GM18873 (cell line): ENCODE measurements at regions not wholly inside any gene's neighbourhood (a gene's known extent, or its start where the extent isn't known, plus 50 kb on each side); places are given as distances from the start of the nearest gene placed in this dataset.

Source experiments
- ATAC-seq: cut with Tn5 transposase; IDR thresholded peaks from one replicate; pipeline ENCODE4 v1.9.1; 2021; ENCODE audit warnings: mild to moderate bottlenecking, moderate library complexity, moderate number of reproducible peaks; ENCODE audit not compliant: unreplicated experiment, low FRiP score

DNA sequence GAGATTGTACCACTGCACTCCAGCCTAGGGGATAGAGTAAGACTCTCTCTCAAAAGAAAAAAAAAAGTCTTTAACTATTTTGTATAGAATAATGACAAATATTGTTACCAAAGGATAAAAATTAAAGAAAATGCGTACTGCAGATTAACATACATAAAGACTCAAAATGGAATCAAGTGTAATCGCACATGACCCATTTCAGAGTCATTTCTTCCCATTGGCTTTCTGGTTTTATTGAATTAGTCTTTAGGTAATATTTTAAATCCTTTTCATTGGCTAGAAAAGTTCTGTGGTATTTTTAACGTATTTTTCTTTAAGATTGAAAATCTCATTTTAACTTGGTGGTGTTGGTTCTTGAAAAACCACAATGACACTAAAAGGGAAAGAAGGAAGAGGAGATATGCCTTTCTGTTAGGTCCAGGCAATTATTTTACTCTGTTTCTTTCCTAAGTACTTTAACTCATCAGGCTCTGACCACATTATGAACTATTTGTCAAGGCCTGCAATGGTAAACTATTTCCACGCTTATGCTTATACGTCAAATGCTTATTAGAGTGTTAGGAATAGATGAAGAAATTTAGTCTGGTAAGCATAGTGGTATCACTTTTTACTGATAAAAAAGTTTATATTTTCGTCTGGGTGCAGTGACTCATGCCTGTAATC lies 52.3 kb downstream of the PLEKHG1 start:
- no peak for ATAC-seq

DNA sequence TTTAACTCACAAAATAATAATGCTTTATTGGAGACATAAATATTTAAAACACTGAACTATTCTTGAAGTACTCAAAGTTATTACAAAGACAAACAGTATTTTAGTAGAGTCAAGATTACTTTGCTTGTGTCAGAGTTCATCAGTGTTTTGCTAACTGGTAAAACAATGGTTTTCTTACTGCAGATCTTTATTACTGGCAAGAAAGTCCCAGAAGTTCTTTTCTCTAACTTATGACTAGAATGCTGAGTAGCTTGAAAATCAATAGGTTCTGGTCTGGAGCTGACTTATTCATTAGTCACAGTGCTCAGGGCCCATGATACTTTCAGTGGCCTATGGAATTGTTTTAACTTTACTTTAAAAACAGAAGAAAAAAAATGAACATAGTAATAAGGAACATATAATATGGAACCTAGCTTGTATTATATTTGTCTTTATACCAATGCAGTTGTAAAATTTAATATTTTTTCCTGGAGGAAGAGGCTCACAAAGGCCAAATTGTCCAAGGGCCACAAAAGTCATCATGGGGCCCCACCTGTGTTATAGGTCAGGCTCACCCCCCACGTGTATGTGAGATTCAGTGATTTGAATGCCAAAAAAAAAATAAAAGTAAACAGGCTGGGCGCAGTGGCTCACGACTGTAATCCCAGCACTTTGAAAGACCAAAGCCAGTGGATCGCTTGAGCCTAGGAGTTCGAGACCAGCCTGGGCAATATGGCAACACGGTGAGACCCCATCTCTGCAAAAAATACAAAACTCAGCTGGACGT lies 53.3 kb downstream of the PLEKHG1 start:
- no peak for ATAC-seq

DNA sequence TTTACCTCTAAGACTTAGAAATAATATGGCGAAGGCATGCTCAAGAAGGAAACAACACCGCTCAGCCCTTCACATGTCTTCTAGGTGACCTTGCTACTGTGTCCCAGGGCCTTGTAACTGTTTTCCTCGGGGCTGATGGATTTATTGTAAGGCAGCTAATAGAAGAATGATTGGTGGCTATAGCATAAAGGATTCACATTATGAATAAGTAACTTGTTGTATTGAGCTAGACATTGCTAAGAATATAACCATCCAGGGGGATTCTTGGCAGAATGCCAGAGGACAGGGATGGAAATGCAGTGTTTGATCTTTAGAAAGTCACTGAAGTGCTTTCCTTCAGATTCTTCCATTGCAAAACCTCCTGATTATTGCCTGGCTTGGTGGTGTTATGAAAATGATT lies 54.9 kb downstream of the PLEKHG1 start:
- ATAC-seq: no peak

DNA sequence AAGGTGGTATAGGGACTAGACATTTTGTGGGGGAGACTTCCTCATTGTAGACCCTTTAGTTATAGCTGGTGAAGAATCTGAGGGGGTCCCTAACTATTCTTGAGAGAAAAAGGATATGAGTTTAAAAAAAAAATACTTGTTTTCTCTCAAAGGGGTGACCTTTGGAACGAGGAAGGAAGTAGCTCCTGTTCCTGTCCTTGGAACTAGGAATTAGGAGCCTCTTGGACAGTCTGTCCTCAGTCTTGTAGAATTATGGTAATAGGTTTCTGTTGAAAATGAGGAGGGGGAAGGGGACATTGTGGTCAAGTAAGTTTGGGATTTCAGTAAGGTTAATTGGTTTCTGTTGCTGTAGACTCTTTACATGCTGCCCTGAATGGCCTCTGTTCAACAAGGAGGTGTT lies 56.5 kb downstream of the PLEKHG1 start:
- ATAC-seq: no peak

DNA sequence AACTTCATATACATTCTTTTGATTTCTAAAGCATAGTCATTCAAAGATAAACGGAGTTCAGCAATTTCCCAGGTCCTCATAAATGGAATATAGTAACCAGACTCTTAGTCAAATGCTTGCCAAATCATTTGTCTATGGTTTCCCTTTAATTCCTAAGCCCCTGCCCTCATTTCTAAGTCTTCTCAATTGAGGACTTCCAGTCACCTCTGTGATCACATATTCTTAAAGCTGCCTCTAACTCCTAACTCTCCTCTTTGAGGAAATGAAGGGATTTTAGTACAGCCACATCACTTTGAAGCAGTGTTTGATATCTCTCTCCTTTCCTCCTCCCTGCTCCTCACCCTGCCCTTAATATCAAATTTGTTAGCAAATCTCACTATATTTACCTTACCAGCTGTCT lies 58.7 kb downstream of the PLEKHG1 start:
- ATAC-seq: no peak

DNA sequence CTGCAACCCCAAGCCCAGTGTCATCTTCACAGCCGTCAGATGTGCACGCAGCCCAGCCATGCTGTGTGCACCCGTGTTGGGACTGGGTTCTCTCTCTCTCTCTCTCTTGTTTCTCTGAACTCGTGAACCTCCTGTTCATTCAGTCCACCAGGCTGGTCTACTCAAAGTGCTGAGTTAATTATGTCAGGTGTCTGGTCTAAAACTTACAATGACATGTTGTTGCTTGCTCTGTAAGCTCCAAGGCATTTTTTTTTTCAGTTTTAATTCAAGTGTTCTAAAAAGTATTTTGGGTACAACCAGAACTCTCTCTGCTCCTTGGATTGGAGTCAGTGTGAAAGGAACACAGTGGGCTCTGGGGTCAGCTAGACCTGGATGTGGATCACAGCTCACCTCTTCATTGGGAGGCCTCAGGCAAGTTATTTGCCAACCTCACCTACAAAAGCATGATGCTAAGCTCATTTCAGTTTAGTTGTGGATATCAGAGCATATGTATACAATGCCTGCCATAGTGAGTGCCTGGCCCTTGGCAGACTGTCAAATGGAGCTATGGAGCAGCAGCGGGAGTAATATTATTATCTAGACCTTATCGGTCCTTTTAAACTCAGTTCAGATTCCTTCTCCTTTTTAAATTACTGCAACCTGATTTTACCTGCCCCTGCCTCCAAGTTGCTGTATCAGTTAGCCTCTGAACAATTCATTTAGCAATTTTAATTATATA lies 59.5 kb downstream of the PLEKHG1 start:
- no peak for ATAC-seq

DNA sequence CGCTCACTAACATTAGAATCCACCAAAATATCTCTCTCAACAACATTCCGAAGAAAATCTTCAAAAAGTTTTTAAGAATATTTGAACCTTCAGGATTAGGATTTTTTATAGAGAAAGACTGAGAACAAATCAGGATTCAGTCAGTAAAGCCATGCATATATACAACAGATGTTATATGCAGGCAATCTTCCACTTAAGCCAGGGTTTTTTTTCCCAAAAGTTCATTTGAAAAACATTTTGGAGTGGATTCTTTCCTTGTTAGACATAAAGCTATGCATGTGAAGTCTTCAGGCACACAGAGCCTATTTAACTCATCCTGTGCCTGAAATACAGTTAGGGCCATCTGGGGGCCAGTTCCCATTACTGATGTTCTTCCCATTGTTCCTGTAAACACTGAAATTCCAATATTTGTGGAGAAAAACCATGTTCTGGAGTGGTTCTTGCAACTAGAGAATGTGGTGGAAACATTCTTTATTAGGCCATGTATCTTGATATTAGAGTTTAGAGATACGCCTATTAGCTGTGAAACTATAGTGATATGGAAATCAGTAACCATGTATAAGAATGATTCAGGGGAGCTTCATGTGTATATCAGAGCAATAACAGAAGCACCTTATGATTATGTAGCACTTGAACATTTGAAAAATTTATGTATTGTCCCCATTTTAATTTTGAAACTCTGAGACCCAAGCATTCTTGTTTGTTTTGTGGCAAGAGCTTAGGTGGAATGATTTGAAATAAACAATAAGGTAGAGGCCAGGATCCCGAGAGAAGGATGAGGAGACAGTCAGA lies 61.7 kb downstream of the PLEKHG1 start:
- no peak for ATAC-seq

DNA sequence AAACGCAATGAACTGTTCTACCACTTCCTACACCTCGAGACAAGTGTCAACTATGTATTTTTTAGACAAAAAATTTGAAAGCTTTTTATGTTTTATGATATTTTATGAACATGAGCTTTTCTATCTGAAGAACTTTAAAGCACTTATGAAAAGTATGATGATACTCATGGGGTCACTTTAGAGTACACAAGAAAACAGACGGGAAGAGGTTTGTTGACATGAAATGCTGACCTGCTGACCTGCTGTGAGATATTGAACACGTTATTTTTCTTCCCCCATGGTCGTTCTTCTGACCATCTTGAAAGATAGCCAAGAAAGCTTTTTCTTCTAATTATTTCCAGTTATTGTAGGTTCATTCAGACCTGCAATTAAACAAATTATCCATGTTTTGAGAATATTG lies 63.1 kb downstream of the PLEKHG1 start:
- ATAC-seq: no peak

DNA sequence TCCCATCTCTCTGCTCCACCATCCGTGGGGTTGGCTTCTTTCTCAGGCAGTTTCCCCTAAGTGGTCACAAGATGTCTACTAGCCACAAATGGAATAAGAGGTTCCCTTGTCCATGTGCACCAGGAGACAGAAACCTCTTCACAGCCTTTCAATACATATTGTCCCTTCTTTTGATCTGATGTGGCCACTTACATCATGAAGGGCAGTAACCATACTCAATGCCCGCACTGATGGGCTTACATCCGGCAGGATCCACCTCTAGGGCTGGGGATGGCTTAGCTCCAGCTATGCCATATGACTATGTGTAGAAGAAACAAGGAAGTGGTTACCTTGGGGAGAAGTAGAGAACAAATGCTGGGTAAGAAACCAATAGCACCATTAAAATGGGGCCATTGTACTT lies 64.4 kb downstream of the PLEKHG1 start:
- ATAC-seq: no peak

DNA sequence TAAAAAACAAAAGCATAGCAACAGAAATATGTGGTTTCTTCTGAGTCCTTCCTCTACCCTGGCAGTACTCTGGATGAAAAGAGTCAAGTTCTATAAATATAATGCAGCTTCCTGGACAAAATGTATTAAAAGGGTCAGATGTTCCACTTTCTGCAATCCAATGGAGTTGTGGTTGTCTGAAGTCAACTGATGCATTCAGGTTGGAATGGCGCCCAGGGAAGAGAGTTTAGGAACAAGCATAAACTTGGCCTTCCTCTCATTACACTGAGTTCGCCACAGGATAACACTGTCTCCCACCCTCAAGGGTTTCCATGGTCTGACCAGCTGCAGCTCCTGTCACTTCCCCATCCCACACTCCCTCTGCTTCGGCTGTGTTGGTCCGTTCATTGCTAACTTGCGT lies 66.4 kb downstream of the PLEKHG1 start:
- ATAC-seq: no peak

DNA sequence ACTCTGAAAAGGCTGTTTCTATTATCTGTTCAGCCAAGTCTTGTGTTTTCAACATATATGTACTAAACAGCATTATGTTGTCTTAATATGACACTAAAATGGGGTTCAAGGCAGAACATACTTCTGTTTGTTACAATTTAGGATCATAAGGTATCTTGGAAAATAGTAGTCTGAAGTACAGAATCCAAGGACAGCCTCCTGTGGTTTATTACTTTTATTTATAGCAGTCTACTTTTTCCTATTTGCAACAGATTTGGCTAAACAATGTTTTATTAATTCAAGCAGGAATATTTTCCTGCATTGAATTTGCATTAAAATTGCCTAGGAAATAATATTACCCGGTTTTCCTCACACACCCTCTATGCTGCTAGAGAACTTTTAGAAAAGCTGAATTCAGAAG lies 67.7 kb downstream of the PLEKHG1 start:
- no peak for ATAC-seq

DNA sequence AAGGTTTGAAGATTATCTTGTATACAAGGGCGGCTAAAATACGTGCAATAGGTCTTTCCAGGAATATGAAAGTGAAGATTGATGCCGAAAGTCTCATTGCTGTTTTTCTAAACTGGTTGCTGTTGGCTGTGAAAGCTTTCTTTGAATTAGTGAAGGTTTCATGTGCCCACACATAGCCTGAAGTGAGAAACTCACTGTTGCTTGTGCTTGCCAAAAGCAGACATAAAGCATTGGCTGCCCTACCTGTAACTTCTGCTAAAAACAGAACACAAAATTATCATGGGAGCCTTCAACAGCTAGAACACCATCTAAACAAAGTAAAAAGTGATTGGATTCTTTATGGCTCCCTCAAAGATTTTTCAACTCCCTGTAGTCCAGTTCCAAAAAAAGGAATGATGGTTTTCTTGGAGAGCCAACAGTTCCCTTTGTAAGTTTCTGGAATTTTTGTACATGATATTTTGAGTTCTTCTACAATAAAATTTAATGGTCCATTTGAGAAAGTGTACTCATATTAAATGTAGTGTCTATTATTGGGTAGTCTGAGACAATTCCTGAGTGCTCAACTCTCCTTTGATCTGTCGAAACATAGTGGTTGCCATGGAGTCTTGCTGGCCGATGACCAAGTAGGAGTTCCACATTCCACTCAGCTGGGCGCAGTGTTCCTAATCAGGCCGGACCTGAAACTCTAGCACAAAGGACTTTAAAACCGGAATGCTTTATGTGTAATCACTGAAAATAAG lies 68.5 kb downstream of the PLEKHG1 start:
- no peak for ATAC-seq

DNA sequence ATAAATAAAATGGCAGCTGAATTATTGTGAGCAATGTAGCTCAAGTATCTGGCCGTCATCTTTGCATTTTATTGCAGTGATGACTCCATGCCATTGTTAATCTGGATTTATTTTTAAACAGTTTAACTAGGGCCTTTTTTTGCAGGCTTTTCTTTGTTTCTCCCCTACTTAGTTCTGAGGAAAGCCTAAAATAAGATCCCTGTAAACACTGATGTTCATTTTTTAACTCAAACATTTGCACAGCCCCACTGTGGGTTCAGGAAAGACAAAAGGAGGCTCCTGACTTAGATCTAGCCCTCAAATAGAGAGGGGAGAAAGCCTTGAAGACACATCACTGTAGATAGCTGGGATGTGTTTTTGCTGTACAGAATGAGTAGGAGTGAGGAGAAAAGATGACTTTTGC lies 69.2 kb downstream of the PLEKHG1 start:
- no peak for ATAC-seq

DNA sequence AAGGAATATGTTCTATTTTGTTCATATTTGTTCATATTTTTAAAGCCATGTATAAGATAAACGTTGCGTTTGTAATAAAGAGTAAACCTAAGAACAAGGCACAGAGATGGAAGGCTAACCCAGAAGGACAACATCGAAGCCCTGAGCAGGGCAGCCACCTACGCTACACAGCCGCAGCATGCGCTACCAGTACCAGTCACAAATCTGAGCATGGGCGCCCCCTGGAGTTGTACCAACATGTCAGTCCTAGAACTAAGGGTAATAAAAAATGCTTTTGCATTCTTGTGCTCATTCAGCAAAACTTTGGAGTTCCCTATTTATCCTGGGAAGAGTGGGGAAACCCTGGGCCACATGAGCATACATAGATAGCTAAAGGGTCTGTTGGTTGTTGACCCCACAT lies 70.6 kb downstream of the PLEKHG1 start:
- no peak for ATAC-seq

DNA sequence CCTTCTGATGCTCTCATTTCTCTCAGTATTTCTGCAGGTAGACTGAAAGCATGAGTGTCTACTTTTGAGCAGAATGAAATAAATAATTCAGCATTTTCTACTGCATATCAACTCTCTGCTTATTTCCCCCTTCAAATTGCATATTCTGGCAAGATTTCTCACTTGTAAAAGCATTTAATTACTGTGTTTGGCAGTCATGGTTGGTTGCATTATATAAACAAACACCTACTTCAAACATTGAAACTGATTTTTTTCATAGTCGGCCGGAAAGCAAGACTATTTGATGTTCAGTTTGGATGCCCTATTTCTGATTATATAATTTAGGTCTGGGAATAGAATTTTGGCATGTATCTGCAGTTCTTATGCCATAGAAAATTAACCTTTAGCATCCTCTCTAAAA lies 73.1 kb downstream of the PLEKHG1 start:
- ATAC-seq: no peak

DNA sequence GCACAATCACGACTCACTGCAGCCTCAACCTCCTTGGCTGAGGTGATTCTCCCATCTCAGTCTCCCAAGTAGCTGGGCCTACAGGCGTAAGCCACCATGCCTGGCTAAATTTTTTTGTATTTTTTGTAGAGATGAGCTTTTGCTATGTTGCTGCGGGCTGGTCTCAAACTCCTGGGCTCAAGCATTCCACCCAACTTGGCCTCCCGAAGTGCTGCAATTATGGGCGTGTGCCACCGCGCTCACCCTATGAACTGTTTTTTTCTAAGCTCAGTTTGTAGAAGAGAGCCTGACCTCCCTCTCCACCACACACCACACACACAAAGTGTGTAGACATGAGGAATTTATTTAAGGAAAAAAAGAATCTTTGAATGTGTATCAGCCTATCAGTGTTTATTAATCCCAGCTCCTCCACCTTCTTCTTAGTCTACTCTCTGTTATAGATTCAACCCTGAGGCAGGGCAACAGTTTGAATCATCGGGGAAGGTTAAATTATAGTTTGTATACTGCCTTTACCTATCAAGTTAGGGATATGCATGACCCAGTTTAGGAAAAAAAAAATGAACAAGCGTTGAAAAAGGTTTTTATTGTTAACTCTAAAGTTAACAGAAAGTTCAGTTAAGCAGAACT lies 74.1 kb downstream of the PLEKHG1 start:
- no peak for ATAC-seq

DNA sequence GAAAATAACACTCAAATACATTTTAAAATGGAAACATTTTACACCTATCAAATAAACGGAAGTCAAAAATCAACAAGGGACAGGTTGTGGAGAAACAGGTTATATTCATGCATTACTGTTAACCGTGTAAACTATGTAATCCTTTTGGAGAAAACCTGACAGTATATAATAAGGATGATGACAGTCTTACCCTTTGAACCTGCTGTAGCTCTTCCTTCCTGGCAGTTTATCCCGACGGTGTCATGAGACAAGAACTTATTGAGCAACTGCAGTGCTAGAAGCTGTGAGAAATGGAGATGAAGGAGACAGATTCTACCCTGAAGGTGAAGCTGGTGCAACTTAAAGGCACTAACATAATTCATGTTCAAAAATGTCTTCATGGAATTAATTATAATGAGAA lies 76.7 kb downstream of the PLEKHG1 start:
- no peak for ATAC-seq

DNA sequence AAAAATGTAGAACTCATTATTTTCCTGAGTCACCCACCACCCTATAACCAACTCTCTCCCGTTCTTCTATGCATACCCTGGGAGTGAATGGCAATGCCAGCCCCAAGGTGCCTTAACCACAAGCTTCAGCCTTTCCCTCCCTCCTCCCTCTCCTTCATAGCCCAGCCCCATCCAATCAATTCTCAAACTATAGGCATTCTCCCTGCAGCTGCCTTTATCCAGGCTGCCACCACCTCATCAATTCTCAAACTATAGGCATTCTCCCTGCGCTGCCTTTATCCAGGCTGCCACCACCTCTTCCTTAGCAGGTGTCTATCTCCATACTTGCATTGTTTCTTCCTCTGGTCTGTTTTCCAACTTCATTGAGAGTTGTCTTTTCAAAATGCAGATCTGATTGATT lies 77.1 kb downstream of the PLEKHG1 start:
- ATAC-seq: no peak

DNA sequence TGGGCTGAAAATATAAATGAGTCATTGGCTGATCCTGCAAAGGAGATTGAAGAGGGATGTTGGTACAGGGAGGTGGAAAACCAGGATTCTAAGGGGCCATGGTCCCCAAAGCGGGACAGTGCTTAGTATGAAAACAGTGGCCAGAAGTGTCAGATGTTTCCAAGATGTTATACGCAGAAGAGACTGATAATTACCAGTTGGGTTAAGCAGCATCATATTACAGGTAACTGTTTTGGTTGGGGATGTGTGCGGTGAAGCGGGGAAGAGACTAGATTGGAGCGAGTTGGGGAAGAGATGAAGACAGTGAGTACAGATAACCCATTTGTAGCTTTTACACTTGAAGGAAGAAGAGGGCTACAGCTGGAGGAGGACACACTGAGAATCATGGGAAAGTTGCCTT lies 80.8 kb downstream of the PLEKHG1 start:
- ATAC-seq: no peak
